ENCODE measurements at regions not wholly inside any gene's neighbourhood (a gene's known extent, or its start where the extent isn't known, plus 50 kb on each side); places are given as distances from the start of the nearest gene placed in this dataset.

- FAIRE-seq (no peak), DNase-seq (ENCODE audit: low read depth, low spot score) (no peak)
- ChIA-PET POLR2A (no interaction called here), CTCF (no interaction called here)
- intact Hi-C loops (cut with micrococcal nuclease) (no loop called here), dilution Hi-C loops (cut with MboI; ENCODE audit: extremely low pct_ligation_motif_present, low sequenced_read_pairs) (no loop called here)
- no peak overlapping the region for H3K27ac ChIP-seq (ENCODE audit: insufficient read depth, low read depth, low read length)
- H3K36me3 ChIP-seq (ENCODE audit: control insufficient read depth in 2 of 2, extremely low read depth in 1 of 2, insufficient read depth in 2 of 2, low read length in 2 of 2), result no peaks in the 10 kb centered on the region
- H3K4me1 ChIP-seq (ENCODE audit: control insufficient read depth, extremely low read depth, insufficient read depth, low read length), result no peaks in the 10 kb centered on the region
- no peak overlapping the region for H3K4me3 ChIP-seq (replicated peaks in 1 of 3; ENCODE audit: insufficient read depth in 1 of 3, low read depth in 1 of 3, low read length in 3 of 3)
- TF ChIP-seq GATA2 (IDR thresholded peaks at IDR 0.05; ENCODE audit: insufficient read depth, insufficient read length, low read depth, low read length) (no peak), MAX (IDR thresholded peaks at IDR 0.05; ENCODE audit: insufficient read depth, insufficient read length) (no peak), EZH2 (IDR thresholded peaks at IDR 0.05; ENCODE audit: borderline replicate concordance, low read depth, low read length, severe bottlenecking) (no peak), POLR2AphosphoS5 (IDR thresholded peaks at IDR 0.05; ENCODE audit: insufficient read depth, low read depth, low read length) (no peak), FOS (IDR thresholded peaks at IDR 0.05; ENCODE audit: borderline replicate concordance, insufficient read depth, low read length) (no peak), JUN (IDR thresholded peaks at IDR 0.05; ENCODE audit: borderline replicate concordance, insufficient read depth, insufficient read length, low read depth) (no peak), CTCF (IDR thresholded peaks at IDR 0.05; ENCODE audit: extremely low read depth in 1 of 2, insufficient read depth in 1 of 2, low read depth in 1 of 2, low read length in 2 of 2) (no peak), POLR2A (IDR thresholded peaks at IDR 0.05; ENCODE audit: low read depth, low read length) (no peak), MYC (IDR thresholded peaks at IDR 0.05; ENCODE audit: low read depth, low read length) (no peak)
- no peaks in the 10 kb centered on the region for H3K9me1 ChIP-seq (replicated peaks; ENCODE audit: control insufficient read depth, extremely low read depth, insufficient read depth, low read length)
- H3K4me2 ChIP-seq (ENCODE audit: insufficient read depth, low read length), result no peak overlapping the region
- H4K20me1 ChIP-seq (replicated peaks; ENCODE audit: control insufficient read depth, extremely low read depth, insufficient read depth, low read length), result no peaks in the 10 kb centered on the region
- no peak overlapping the region for H3K9ac ChIP-seq (replicated peaks; ENCODE audit: extremely low read depth, insufficient read depth, low read length)
- no TSS peak for BruUV-seq (replicated peaks)
- H3K9me3 ChIP-seq (replicated peaks; ENCODE audit: control insufficient read depth, insufficient read depth, low read length), result no peaks in the 10 kb centered on the region
- H3K27me3 ChIP-seq (ENCODE audit: control insufficient read depth in 2 of 2, insufficient read depth in 2 of 2, low read length in 2 of 2), result peaks cover 0 to 2% of the 10 kb centered on the region in 2 experiments
- H2AFZ ChIP-seq (ENCODE audit: low read depth, low read length), result no peak overlapping the region
- H3K79me2 ChIP-seq (ENCODE audit: control insufficient read depth, insufficient read depth, low read length), result no peaks in the 10 kb centered on the region
Observed at GRCh38 chr3:72080800-72081199, 295.9 kb upstream of the PROK2 start.

Data from endothelial cell of umbilical vein (primary cell).